GM18498 (cell line): ENCODE measurements at regions not wholly inside any gene's neighbourhood (a gene's known extent, or its start where the extent isn't known, plus 50 kb on each side); places are given as distances from the start of the nearest gene placed in this dataset.
"Not testable (repeated sequence)": the region's sequence is repeated elsewhere in the genome, so short reads cannot be mapped to it uniquely, and the experiment has no call there.

Source experiments
- ATAC-seq: cut with Tn5 transposase; IDR thresholded peaks from one replicate; pipeline ENCODE4 v1.9.1; 2021; ENCODE audit warnings: mild to moderate bottlenecking, moderate library complexity; ENCODE audit not compliant: unreplicated experiment

DNA sequence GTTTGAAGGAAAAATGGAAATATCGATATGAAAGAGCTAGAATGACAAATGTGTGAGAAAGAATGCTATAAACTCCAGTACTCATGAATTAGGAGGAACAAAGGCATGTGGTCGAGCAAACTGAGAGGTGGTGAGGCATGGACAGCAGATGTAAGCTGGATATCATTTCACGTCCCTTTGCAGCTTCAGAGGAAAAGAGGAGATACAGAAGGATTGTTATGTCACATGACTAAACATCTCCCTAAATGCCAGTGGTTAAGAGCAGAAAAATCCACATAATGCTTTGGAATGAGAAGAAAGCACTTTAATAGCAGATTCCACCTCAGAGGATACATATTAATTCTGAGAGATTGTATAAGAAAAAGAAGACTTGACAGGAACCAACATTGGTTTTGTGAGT, 248.7 kb downstream of the ZIC4 start:
- no peak for ATAC-seq

DNA sequence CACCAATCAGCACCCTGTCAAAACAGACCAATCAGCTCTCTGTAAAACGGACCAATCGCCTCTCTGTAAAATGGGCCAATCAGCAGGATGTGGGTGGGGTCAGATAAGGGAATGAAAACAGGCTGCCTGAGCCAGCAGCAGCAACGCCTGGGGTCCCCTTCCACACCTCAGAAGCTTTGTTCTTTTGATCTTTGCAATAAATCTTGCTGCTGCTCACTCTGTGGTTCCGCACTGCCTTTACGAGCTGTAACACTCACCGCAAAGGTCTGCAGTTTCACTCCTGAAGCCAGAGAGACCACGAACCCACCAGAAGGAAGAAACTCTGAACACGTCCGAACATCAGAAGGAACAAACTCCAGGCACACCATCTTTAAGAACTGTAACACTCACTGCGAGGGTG, 251.4 kb downstream of the ZIC4 start:
- ATAC-seq = not testable (repeated sequence)

DNA sequence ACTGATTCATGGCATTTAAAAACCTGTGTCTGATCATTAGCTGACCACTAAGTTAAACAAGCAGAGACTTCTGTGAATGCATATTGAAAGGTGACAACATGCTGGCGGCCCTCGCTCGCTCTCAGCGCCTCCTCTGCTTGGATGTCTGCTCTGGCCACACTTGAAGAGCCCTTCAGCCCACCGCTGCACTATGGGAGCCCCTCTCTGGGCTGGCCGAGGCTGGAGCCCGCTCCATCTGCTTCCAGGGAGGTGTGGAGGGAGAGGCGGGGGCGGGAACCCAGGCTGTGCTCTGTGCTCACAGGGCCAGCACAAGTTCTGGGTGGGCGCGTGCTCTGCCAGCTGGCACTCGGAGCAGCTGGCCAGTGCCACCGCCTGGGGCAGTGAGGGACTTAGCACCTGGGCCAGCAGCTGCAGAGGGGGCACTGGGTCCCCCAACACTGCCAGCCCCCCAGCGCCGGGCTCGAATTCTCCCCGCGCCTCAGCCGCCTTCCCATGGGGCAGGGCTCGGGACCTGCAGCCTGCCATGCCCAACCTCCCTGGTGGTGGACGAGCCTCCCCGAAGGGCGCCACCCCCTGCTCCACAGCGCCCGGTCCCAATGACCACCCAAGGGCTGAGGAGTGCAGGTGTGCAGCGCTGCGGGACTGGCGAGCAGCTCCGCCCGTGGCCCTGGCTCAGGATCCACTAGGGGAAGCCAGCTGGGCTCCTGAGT, 252.4 kb downstream of the ZIC4 start:
- no peak for ATAC-seq

DNA sequence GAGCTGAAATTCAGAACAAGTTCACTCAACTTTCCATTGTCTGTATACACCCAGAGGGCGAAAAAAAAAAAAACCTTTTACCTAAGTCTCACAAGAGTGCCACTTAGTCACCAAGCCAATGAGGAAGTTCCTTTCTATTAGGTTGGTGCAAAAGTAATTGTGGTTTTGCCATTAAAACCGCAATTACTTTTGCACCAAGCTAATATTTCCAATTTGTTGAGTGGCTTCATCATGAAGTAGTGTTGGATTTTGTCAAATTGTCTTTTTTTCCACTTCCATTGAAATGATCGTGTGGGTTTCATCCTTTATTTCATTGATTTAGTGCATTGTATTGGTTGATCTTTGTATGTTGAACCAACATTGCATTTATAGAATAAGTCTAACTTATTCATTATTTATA, 253.9 kb downstream of the ZIC4 start:
- ATAC-seq = no peak

DNA sequence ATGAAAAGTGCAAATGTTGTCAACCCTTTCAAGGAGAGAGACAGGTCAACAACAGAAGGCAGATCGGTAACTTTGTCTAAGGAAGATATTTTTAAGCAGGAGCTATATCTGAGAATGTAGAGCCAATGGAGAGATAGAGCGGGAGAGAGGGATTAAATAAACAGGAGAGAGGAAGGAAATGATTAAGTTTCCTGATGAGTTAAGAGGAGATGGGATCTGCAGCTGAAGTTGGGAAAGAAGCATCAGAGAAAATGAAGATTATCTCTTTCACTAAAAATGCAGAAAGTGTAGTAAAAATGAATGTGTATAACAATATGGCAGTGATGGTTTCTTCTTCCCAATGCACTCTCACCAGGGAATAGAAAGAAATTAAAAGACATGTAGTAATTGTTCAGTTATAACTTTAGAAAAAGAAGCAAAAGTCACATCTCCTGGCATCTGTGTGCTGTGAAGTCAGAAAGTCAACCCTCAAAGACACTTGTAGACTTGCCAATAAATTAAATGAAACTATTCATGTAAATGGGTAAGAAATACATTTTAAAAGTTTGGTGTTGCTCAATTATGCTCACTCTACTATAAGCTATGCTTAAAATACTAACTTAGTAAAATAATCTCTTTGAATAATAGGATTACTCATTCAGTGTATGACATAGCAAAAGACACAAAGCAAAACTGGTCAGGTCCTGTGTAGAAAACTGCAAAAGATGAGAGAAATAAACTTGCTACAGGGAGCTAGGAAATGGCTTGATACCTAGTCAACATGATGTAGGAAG, 264.6 kb downstream of the ZIC4 start:
- no peak for ATAC-seq

DNA sequence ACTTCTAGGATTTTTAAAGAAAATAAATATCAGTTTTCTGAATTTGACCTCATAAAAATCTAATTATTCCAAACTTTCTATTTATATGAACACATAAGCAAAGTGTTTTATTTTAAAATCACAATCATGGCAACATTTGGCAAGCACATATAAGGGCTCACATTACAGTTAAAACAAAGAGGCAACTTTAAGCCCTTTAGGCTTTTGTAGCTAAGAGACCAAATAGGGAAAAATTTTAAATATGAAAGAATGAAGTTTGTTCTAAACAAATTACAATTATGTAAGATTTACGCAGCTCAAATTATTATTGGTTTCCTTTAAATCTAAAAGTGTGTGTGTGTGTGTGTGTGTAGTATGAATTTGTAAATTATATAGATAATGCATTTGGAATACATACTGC, 267.0 kb downstream of the ZIC4 start:
- no peak for ATAC-seq

DNA sequence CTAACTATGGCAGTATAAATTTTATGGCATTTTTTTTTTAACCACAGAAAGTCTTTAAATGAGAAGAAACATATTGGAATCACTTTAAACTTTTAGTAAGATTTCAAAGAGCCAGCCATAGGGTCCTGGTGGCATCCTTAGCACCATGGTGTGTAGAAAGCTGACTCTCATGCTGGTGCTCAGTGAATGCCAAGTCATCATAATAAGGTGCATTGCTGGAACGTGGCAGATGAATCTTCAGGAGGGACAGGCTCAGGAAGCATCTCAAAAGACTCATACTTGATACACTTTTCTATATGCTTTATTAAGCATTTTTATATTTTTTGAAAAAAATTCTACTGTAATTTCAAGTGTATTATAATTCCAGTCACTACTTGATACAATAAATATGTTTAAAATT, 274.2 kb downstream of the ZIC4 start:
- ATAC-seq = no peak

DNA sequence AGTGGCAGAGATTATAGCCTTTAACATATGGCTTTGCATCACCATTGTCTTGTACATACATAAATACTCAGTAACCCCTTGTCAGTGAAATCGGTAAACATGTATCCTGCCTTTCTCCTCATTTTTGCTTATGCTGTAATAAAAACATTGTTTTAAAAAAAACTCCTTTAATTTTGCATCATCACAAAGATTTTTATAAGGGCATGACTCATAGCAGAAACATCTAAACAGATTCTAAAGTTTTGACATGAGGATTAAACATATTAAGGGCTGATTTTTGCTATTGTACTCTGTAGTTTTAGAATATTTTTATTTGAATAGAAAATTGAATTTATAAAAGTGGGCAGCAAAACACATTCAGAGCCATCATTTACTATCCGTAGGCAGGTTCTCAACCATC, 275.9 kb downstream of the ZIC4 start:
- ATAC-seq = no peak

DNA sequence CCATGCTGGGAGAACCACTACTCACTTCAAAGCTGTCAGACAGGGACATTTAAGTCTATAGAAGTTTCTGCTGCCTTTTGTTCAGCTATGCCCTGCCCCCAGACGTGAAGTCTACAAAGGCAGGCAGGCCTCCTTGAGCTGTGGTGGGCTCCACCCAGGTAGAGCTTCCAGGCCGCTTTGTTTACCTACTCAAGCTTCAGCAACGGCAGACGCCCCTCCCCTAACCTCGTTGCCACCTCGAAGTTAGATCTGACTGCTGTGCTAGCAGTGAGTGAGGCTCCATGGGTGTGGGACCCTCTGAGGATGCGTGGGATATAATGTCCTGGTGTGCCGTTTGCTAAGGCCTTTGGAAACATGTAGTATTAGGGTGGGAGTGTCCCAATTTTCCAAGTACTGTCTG, 276.7 kb downstream of the ZIC4 start:
- ATAC-seq = no peak

DNA sequence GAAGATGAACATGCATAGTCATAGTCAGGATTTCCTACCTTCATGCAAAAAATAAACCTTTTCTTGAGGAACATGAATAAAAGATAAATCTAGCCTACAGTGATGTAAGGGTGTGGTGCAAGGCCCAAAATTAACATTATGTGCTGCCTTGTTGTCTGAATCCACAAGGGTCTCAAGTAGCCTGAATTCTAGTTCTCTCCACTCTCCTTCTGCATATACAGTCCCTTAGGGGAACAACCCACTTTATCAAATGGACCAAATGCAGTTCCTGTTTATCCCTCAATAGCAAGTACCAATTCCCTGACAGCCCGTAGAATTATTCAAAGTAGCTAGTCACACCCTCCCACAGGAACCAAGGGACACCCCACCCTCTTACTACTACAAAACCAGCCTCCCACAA, 284.0 kb downstream of the ZIC4 start:
- ATAC-seq = no peak

DNA sequence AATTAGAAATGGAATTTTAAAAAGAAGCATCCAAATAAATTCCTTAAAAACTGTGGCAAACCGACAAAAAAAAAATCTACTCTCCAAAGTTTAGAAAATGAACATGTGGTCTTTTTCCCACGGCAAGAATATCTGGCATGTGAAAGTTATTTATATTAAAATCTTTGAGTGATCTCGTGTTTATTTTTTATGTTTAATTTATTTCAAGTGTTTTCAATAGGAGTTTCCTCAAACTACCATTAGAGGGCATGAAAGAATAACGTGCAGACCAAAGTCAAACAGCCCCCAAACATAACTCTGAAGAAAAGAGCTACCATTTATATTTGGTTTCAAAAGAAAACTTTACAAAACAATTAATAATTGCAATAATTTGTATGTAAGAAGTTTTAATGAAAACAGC, 286.4 kb downstream of the ZIC4 start:
- no peak for ATAC-seq

DNA sequence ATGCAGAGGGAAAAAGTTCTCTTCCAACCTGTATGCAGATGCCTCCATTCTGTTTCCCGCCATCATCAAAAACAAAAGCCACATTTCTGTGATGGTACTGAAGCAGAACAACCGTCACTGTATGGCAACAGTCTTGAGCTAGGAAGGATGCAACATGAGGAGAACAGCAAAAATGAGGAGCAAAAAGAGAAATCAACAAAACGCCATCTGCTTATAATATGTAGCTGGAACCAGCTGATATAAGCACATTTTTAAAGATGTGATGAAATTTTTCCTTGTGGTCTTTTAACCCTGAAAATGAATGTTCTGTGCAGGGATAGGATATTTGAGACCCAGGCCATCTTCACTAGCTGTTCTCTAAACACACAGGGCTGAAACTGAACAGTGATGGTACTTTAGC, 287.0 kb downstream of the ZIC4 start:
- ATAC-seq = no peak

DNA sequence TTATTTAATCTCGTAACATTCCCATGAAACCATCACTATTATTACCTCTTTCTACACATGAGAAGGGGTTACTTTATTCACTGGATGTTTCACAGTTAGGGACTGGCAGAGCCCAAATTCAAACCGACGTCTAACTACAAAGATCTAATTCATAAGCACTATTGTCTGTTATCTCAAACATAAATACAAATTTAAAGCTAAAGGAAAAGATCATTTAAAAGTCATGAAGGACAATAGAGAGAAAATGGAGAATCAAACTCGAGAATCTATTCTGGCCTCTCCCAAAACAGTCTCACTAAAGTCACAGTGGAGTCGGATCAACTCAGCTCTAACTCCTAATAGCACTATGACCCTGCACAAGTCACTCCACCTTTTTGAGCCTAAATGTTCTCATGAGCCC, 287.7 kb downstream of the ZIC4 start:
- ATAC-seq = no peak

DNA sequence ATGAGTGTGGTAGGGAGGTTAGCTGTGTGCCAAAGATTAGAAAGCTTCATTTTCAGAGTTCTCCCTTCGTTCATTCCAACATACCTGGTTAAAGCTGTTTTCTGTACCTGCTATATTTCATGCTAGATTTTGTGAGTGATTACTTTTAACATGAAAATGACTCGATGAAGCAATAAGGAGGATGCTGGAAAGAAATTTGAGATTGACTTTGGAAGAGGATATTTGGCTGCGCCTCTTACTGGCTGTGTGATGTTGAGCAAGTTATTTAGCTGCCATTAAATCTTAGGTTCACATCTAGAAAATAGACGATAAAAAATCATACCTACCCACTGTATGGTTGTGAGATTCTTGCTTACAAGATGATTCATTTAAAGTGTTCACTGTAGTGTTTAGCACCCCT, 288.7 kb downstream of the ZIC4 start:
- ATAC-seq = no peak

DNA sequence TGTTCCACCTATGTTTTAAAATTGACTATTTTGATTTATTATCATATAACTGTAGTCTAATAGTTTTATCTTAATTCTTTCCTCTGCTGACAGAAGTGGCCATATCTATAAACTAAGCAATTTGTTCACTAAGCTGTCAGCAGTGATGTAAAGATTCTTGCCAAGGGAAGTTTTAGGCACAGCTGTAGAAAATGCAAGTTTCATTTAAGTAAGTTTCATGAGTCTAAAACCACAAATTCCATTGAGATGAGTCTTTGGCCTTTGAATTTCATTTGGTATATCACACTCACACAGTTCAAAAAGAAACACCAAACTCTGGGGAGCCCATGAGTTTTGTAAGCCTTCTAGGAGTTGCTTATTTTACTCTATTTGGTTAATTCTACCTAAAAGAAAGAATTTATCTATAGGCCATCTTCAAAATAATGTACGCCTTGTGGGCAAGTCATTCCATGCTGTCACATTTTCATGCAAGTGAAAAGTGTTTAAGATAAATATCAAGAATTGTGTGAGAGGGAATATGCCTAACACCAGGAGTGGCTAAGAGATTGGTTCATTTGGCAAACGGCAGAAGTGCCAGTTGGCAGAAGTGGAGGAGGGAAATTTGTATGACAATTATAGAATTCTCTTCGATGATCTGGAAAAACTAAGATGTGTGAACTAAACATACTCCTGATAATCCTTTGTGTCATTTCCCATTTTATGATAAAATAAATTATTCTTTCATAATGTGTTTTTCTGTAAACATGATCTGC, 292.9 kb downstream of the ZIC4 start:
- ATAC-seq = no peak

DNA sequence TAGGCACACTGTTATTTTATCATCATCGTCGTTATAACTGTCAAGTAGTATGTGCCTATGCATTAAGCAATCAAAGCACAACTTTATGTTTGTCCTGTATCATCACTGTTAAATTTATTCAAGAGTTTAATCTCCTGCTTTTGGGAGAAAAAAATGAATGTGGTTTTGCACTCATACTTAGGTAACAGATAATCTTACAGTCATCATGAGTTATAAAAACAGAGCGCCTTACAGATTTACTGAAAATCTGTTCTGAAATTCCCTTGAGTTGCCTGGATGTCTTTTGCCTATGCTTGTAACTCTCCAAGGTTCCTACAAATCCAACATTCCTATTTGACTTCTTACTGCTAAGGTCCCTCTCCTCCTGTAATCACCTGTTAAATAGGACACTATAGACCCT, 307.3 kb downstream of the ZIC4 start:
- no peak for ATAC-seq

DNA sequence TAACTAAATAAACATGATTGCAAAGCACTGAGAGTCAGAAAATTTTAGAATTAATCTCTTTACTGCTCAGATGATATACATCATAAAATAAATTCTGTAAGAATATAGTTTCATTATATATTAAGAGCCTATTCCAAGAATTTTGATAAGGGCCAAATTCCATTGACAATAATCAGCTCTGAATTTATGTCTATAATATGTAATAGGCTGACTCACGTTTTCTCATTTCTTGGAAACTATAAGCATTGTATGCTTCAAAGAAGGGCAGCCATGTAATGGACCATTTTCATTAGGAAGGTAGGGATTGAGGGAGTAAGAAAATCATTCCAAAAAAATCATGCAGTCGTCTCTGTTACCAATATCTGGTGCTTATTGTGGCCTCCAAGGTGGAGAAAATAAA, 315.9 kb downstream of the ZIC4 start:
- ATAC-seq = no peak

DNA sequence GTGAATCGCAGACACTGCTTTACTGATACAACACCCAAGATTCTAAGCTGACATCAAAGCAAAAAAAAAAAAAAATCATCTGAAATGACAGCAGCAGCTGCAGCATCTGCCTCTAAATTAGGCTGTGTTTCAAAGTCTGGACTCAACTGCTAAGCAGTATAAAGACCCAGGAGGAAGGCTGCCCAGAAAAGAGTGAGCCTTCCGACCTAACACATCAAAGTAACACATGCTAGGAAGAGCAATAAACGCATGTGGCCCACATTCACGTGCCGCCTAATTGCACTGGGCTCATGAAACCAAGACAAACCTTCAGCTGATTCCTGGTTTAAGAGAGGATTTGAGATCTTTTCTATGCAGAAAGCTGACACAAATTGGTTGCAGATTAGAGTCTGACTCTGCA, 317.1 kb downstream of the ZIC4 start:
- ATAC-seq = no peak

DNA sequence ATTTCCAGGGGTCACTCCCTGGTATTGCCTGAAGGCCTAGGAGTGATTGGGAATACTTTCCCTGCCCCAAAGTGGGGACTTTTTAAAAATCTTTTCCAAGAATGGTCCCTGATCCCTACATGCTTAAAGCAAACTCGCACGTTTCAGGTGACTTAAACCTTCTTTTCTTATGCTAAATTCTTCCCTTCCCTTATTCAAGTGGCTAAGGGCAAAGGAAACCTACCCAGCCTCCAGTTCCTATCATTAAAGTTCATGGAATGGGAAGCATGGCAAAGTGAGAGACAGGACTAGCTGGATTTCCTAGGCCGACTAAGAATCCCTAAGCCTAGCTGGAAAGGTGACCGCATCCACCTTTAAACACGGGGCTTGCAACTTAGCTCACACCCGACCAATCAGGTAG, 346.8 kb downstream of the ZIC4 start:
- ATAC-seq = not testable (repeated sequence)

DNA sequence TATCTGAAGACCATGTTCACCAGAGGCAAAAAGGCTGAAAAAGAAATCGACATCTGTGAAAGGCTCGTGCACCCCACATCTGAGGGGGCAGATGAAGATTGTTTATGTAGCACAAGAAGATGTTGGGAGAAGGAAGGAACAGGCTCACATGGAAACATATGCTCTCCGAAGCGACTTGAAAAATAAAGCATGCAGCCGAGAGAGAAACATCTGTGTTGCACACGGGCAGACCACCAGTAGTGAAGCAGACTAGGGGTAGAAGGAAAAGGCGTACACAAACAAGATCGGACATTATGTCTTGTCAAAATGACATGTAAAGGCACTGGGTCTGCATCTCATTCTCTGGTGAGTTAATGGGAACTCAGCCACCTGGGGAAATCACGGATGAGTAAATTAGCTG, 356.5 kb downstream of the ZIC4 start:
- ATAC-seq = no peak

DNA sequence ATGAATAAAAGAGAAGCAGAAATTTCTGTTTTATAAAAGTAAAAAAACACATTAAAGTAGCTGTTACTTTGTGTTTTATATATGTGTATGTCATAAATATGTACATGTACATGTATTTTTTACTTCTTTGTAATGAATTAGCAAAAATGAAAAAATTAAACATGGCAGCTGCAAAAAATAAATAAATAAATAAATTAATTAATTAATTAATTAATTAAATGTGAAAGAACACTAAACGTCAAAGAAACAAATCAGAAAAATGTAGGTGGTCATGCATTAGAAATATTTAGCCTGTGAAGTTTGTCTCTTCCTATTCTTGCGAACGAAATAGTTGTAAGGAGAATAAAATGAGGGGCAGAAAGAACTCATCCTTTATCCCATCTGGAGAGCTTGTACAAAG, 357.0 kb downstream of the ZIC4 start:
- no peak for ATAC-seq

DNA sequence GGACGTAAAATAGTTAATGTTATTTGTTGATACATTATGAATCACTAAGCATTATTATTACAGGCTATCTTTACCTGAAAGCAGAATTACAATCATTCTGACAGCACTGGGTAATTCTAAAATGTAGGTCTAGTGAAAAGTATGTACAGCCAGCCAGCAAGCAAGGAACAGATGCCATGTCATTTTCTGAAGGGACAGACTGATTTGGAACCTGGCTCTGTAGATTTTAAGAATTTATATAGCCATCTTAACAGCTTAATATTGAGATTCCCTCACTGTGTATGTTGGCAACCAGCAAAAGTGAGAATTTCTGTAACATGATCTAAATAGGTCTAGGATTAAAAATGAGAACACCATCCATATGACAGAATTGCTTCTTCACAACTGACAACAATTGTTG, 359.4 kb downstream of the ZIC4 start:
- ATAC-seq = no peak
